Activated naive CD4-positive, alpha-beta T cell treated with anti-CD3 and anti-CD28 coated beads, Interleukin-2, amount 50 U/mL, for 24 hours (primary cell): ENCODE measurements at regions not wholly inside any gene's neighbourhood (a gene's known extent, or its start where the extent isn't known, plus 50 kb on each side); places are given as distances from the start of the nearest gene placed in this dataset.

Experiments
- H3K27ac Mint-ChIP-seq: one replicate; pipeline ENCODE4 v1.8.0; 2021; ENCODE audit warnings: mild to moderate bottlenecking, mixed read lengths
- H3K27me3 Mint-ChIP-seq: one replicate; pipeline ENCODE4 v1.8.0; 2021; ENCODE audit warnings: mixed read lengths
- H3K36me3 Mint-ChIP-seq: one replicate; pipeline ENCODE4 v1.8.0; 2021; ENCODE audit warnings: mixed read lengths
- H3K4me1 Mint-ChIP-seq: one replicate; pipeline ENCODE4 v1.8.0; 2021; ENCODE audit warnings: mixed read lengths
- H3K4me3 Mint-ChIP-seq: one replicate; pipeline ENCODE4 v1.8.0; 2021; ENCODE audit warnings: mild to moderate bottlenecking, mixed read lengths
- H3K9me3 Mint-ChIP-seq: one replicate; pipeline ENCODE4 v1.8.0; 2021; ENCODE audit warnings: mixed read lengths

GRCh38 chr12:115740586-115741155 is 536.8 kb downstream of the MED13L start:
- Mint-ChIP-seq H3K27me3 (no peaks in the 10 kb centered on the region), H3K36me3 (no peaks in the 10 kb centered on the region), H3K9me3 (no peaks in the 10 kb centered on the region), H3K4me3 (no peak overlapping the region), H3K4me1 (no peaks in the 10 kb centered on the region), H3K27ac (no peak overlapping the region)

GRCh38 chr12:115737895-115738294 is 539.6 kb downstream of the MED13L start:
- H3K4me3 Mint-ChIP-seq, result no peak overlapping the region
- H3K9me3 Mint-ChIP-seq, result no peaks in the 10 kb centered on the region
- no peak overlapping the region for H3K27ac Mint-ChIP-seq
- peaks cover 1% of the 10 kb centered on the region for H3K27me3 Mint-ChIP-seq
- no peaks in the 10 kb centered on the region for H3K4me1 Mint-ChIP-seq
- no peaks in the 10 kb centered on the region for H3K36me3 Mint-ChIP-seq

GRCh38 chr12:115736360-115736759 is 541.1 kb downstream of the MED13L start:
- Mint-ChIP-seq H3K36me3 (no peaks in the 10 kb centered on the region), H3K4me3 (no peak overlapping the region), H3K27me3 (peaks cover 2% of the 10 kb centered on the region), H3K27ac (no peak overlapping the region), H3K9me3 (no peaks in the 10 kb centered on the region), H3K4me1 (no peaks in the 10 kb centered on the region)

GRCh38 chr12:115730975-115731541 is 546.4 kb downstream of the MED13L start:
- Mint-ChIP-seq H3K27ac (no peak overlapping the region), H3K9me3 (peaks cover 10% of the 10 kb centered on the region), H3K36me3 (no peaks in the 10 kb centered on the region), H3K27me3 (peaks cover 7% of the 10 kb centered on the region), H3K4me3 (no peak overlapping the region), H3K4me1 (no peaks in the 10 kb centered on the region)

GRCh38 chr12:115726691-115727090 is 550.8 kb downstream of the MED13L start:
- H3K36me3 Mint-ChIP-seq, result no peaks in the 10 kb centered on the region
- H3K4me1 Mint-ChIP-seq, result no peaks in the 10 kb centered on the region
- H3K27me3 Mint-ChIP-seq, result peaks cover 6% of the 10 kb centered on the region
- H3K9me3 Mint-ChIP-seq, result peaks cover 10% of the 10 kb centered on the region
- H3K4me3 Mint-ChIP-seq, result no peak overlapping the region
- H3K27ac Mint-ChIP-seq, result no peak overlapping the region

- no peak overlapping the region for H3K4me3 Mint-ChIP-seq
- H3K4me1 Mint-ChIP-seq, result no peaks in the 10 kb centered on the region
- peaks cover 9% of the 10 kb centered on the region for H3K9me3 Mint-ChIP-seq
- no peaks in the 10 kb centered on the region for H3K36me3 Mint-ChIP-seq
- no peak overlapping the region for H3K27ac Mint-ChIP-seq
- H3K27me3 Mint-ChIP-seq, result peaks cover 2% of the 10 kb centered on the region
Measured at GRCh38 chr12:115722181-115722580, 555.3 kb downstream of the MED13L start.

- H3K27ac Mint-ChIP-seq, result no peak overlapping the region
- H3K27me3 Mint-ChIP-seq, result peaks cover 1% of the 10 kb centered on the region
- H3K4me1 Mint-ChIP-seq, result no peaks in the 10 kb centered on the region
- peaks cover 9% of the 10 kb centered on the region for H3K9me3 Mint-ChIP-seq
- H3K36me3 Mint-ChIP-seq, result no peaks in the 10 kb centered on the region
- H3K4me3 Mint-ChIP-seq, result no peak overlapping the region
Measured at GRCh38 chr12:115716551-115716950, 560.9 kb downstream of the MED13L start.

GRCh38 chr12:115712676-115713075 is 564.8 kb downstream of the MED13L start:
- no peaks in the 10 kb centered on the region for H3K9me3 Mint-ChIP-seq
- no peaks in the 10 kb centered on the region for H3K36me3 Mint-ChIP-seq
- H3K27me3 Mint-ChIP-seq, result peaks cover 1% of the 10 kb centered on the region
- no peaks in the 10 kb centered on the region for H3K4me1 Mint-ChIP-seq
- no peak overlapping the region for H3K27ac Mint-ChIP-seq
- no peak overlapping the region for H3K4me3 Mint-ChIP-seq

GRCh38 chr12:115710104-115710564 is 567.4 kb downstream of the MED13L start:
- Mint-ChIP-seq H3K4me3 (no peak overlapping the region), H3K36me3 (no peaks in the 10 kb centered on the region), H3K27ac (no peak overlapping the region), H3K9me3 (no peaks in the 10 kb centered on the region), H3K4me1 (no peaks in the 10 kb centered on the region), H3K27me3 (no peaks in the 10 kb centered on the region)

GRCh38 chr12:115709540-115710011 is 567.9 kb downstream of the MED13L start:
- H3K27me3 Mint-ChIP-seq, result no peaks in the 10 kb centered on the region
- no peaks in the 10 kb centered on the region for H3K36me3 Mint-ChIP-seq
- H3K4me1 Mint-ChIP-seq, result no peaks in the 10 kb centered on the region
- no peak overlapping the region for H3K4me3 Mint-ChIP-seq
- no peak overlapping the region for H3K27ac Mint-ChIP-seq
- H3K9me3 Mint-ChIP-seq, result no peaks in the 10 kb centered on the region

- Mint-ChIP-seq H3K27ac (no peak overlapping the region), H3K36me3 (no peaks in the 10 kb centered on the region), H3K9me3 (no peaks in the 10 kb centered on the region), H3K4me3 (no peak overlapping the region), H3K4me1 (no peaks in the 10 kb centered on the region), H3K27me3 (no peaks in the 10 kb centered on the region)
Measured at GRCh38 chr12:115708801-115709200, 568.7 kb downstream of the MED13L start.

- H3K4me1 Mint-ChIP-seq, result no peaks in the 10 kb centered on the region
- H3K27me3 Mint-ChIP-seq, result no peaks in the 10 kb centered on the region
- no peak overlapping the region for H3K27ac Mint-ChIP-seq
- H3K4me3 Mint-ChIP-seq, result no peak overlapping the region
- H3K9me3 Mint-ChIP-seq, result no peaks in the 10 kb centered on the region
- H3K36me3 Mint-ChIP-seq, result no peaks in the 10 kb centered on the region
Measured at GRCh38 chr12:115700896-115701465, 576.5 kb downstream of the MED13L start.

- Mint-ChIP-seq H3K9me3 (no peaks in the 10 kb centered on the region), H3K4me1 (no peaks in the 10 kb centered on the region)
Measured at GRCh38 chr12:115700081-115700480, 577.4 kb downstream of the MED13L start.

GRCh38 chr12:115698257-115698656 is 579.2 kb downstream of the MED13L start:
- no peaks in the 10 kb centered on the region for H3K4me1 Mint-ChIP-seq
- no peak overlapping the region for H3K4me3 Mint-ChIP-seq
- H3K9me3 Mint-ChIP-seq, result no peaks in the 10 kb centered on the region
- H3K36me3 Mint-ChIP-seq, result no peaks in the 10 kb centered on the region
- peaks cover 2% of the 10 kb centered on the region for H3K27me3 Mint-ChIP-seq
- H3K27ac Mint-ChIP-seq, result no peak overlapping the region

More at GRCh38 chr12:115700081-115700480, 577.4 kb downstream of the MED13L start:
- Mint-ChIP-seq H3K27me3 (no peaks in the 10 kb centered on the region), H3K27ac (no peak overlapping the region), H3K4me3 (no peak overlapping the region), H3K36me3 (no peaks in the 10 kb centered on the region)

GRCh38 chr12:115697340-115697739 is 580.2 kb downstream of the MED13L start:
- Mint-ChIP-seq H3K27me3 (peaks cover 2% of the 10 kb centered on the region), H3K9me3 (no peaks in the 10 kb centered on the region), H3K27ac (no peak overlapping the region), H3K4me3 (no peak overlapping the region), H3K4me1 (no peaks in the 10 kb centered on the region), H3K36me3 (no peaks in the 10 kb centered on the region)

GRCh38 chr12:115694564-115694963 is 582.9 kb downstream of the MED13L start:
- no peak overlapping the region for H3K4me3 Mint-ChIP-seq
- H3K27ac Mint-ChIP-seq, result no peak overlapping the region

More at GRCh38 chr12:115694564-115694963, 582.9 kb downstream of the MED13L start:
- H3K27me3 Mint-ChIP-seq, result peaks cover 2% of the 10 kb centered on the region
- H3K36me3 Mint-ChIP-seq, result no peaks in the 10 kb centered on the region
- H3K9me3 Mint-ChIP-seq, result no peaks in the 10 kb centered on the region
- no peaks in the 10 kb centered on the region for H3K4me1 Mint-ChIP-seq
